PC-3 (cell line): ENCODE measurements at regions not wholly inside any gene's neighbourhood (a gene's known extent, or its start where the extent isn't known, plus 50 kb on each side); places are given as distances from the start of the nearest gene placed in this dataset.

Source experiments
- ATAC-seq: fragments of 200-7000 bp; cut with Tn5 transposase; 2 replicates; pipeline ENCODE4 v1.9.1; 2020; ENCODE audit warnings: mild to moderate bottlenecking, moderate library complexity
- BruUV-seq: library from RNA; stranded (reverse); fragments of 400-500 nt; replicated peaks from 2 replicates; lab custom pipeline; 2021; lab: Mats Ljungman, UMichigan
- CTCF ChIA-PET: fragments of 300-600 bp; sonication (Branson Sonifier 250); formaldehyde crosslinking; loops from one replicate; lab custom pipeline; 2022; ENCODE audit warnings: antibody characterized with exemption; lab: Charles Lee
- POLR2A ChIA-PET: fragments of 300-600 bp; sonication (Branson Sonifier 250); formaldehyde crosslinking; loops from one replicate; lab custom pipeline; 2022; ENCODE audit warnings: antibody characterized with exemption; ENCODE audit not compliant: unreplicated experiment; lab: Charles Lee
- DNase-seq: peaks from one replicate; pipeline ENCODE4 v3.0.0-alpha.2; 2015
- H2AFZ ChIP-seq: fragments of 300-600 bp; sonication (generic); 2 replicates; pipeline ENCODE4 v1.6.0; 2016; ENCODE audit warnings: antibody characterized with exemption, low read length
- H3F3A ChIP-seq: fragments of 300-600 bp; sonication (generic); one replicate; pipeline ENCODE4 v1.6.0; 2017; ENCODE audit warnings: antibody characterized with exemption, low read length, control low read depth, mild to moderate bottlenecking; ENCODE audit not compliant: unreplicated experiment
- H3K27ac ChIP-seq: fragments of 300-600 bp; sonication (generic); 2 replicates; pipeline ENCODE4 v1.5.1; 2016; ENCODE audit warnings: mild to moderate bottlenecking, low read length
- H3K27me3 ChIP-seq: fragments of 300-600 bp; sonication (generic); 2 replicates; pipeline ENCODE4 v1.6.1; 2016; ENCODE audit warnings: low read length, mixed read lengths
- H3K36me3 ChIP-seq: fragments of 300-600 bp; sonication (generic); 2 replicates; pipeline ENCODE4 v1.6.1; 2016; ENCODE audit warnings: low read depth, mixed run types, low read length, mixed read lengths
- H3K4me1 ChIP-seq: fragments of 300-600 bp; sonication (generic); 2 replicates; pipeline ENCODE4 v1.5.1; 2016; ENCODE audit warnings: low read length; ENCODE audit not compliant: insufficient read depth
- H3K4me2 ChIP-seq: fragments of 300-600 bp; sonication (generic); 2 replicates; pipeline ENCODE4 v1.6.0; 2016; ENCODE audit warnings: low read length
- H3K4me3 ChIP-seq: fragments of 300-600 bp; sonication (generic); 2 replicates; pipeline ENCODE4 v1.5.1; 2016; ENCODE audit warnings: mild to moderate bottlenecking, low read length, mixed read lengths
- H3K79me2 ChIP-seq: fragments of 300-600 bp; sonication (generic); 2 replicates; pipeline ENCODE4 v1.6.1; 2017; ENCODE audit warnings: low read length, mixed read lengths
- H3K9ac ChIP-seq: fragments of 300-600 bp; sonication (generic); 2 replicates; pipeline ENCODE4 v1.6.0; 2016; ENCODE audit warnings: mild to moderate bottlenecking, low read length
- H3K9me2 ChIP-seq: fragments of 300-600 bp; sonication (generic); replicated peaks from 2 replicates; pipeline ENCODE4 v1.6.1; 2016; ENCODE audit warnings: mixed run types, low read length, mixed read lengths
- H3K9me3 ChIP-seq: fragments of 300-600 bp; sonication (generic); 2 replicates; pipeline ENCODE4 v1.6.1; 2016; ENCODE audit warnings: low read length, mixed read lengths
- H4K20me1 ChIP-seq: fragments of 300-600 bp; sonication (generic); 2 replicates; pipeline ENCODE4 v1.6.1; 2016; ENCODE audit warnings: low read length, mixed read lengths
- CTCF ChIP-seq: fragments of 300-600 bp; sonication (generic); conservative IDR thresholded peaks from 2 replicates; pipeline ENCODE4 v1.5.1; 2017; ENCODE audit warnings: antibody characterized with exemption, low read depth, mild to moderate bottlenecking, low read length
- EZH2 ChIP-seq: fragments of 300-600 bp; sonication (generic); IDR thresholded peaks from one replicate; pipeline ENCODE4 v1.6.1; 2017; ENCODE audit warnings: antibody characterized with exemption, mild to moderate bottlenecking, low read length; ENCODE audit not compliant: unreplicated experiment
- EZH2phosphoT487 ChIP-seq: fragments of 300-600 bp; sonication (generic); IDR thresholded peaks from 2 replicates; pipeline ENCODE4 v1.6.1; 2018; ENCODE audit warnings: mild to moderate bottlenecking, antibody characterized with exemption, low read length, borderline replicate concordance
- intact Hi-C: fragments of 100-400 bp; cut with micrococcal nuclease; formaldehyde crosslinking; loops from 2 replicates; pipeline ENCODE4 v1.9.0; 2023

DNA sequence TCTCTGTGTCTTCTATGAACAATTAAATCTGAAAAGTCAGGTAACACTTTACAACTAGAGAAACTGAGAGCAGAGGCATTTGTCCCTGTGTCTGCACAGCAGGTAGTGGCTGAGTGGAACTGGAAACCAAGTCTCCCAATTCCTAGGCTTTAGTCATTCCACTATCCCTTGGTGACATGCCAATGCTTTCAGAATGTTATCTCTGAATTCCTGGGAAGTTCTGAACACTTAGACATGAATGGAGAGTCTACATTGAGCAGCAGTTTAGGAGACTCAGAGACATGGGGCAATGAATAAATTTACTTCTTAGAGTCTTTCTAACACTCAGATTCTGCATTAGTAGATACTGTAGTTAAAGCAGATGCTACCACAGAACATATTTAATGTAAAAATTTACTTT, 94.8 kb upstream of the APC start:
- Histone ChIP-seq H3K4me1 (peaks cover 15% of the 10 kb centered on the region), H3F3A (no peaks in the 10 kb centered on the region), H3K9me3 (no peaks in the 10 kb centered on the region), H3K27me3 (no peaks in the 10 kb centered on the region), H3K9ac (no peak overlapping the region), H3K9me2 (no peaks in the 10 kb centered on the region), H3K79me2 (no peaks in the 10 kb centered on the region), H2AFZ (no peak overlapping the region), H3K36me3 (no peaks in the 10 kb centered on the region), H3K4me3 (no peak overlapping the region), H3K4me2 (no peak overlapping the region), H3K27ac (no peak overlapping the region), H4K20me1 (no peaks in the 10 kb centered on the region)
- ATAC-seq = no peak
- no peak for DNase-seq
- BruUV-seq = no TSS peak
- no peak for TF ChIP-seq EZH2
- no peak for TF ChIP-seq CTCF
- TF ChIP-seq EZH2phosphoT487 = no peak
- ChIA-PET POLR2A (no interaction called here), CTCF (no interaction called here)
- intact Hi-C loops = no loop called here

DNA sequence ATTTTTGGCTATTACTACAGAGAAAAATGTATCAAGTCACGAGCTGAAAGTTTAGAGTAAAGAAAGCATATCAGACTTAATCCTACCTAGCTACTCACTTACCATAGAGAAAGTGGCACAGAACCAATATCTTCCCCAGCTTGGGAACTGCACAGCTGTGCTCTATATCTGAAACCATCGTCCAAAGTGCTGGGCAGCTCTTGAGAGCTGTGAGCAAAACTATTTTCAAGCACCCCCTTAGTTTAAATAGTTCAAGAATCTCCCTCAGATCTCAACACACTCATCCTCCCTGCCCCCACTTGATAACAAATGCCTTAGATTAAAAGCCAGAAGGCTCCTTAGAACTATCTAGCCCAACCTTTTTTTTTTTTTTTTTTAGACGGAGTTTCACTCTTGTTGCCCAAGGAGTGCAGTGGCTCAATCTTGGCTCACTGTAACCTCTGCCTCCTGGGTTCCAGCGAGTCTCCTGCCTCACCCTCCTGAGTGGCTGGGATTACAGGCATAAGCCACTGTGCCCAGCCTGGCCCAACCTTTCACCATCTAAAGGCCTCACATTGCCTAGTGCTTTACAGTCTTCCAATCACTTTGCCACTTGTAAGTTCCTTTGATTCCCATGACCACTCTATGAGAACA, 94.2 kb upstream of the APC start:
- no peak for DNase-seq
- intact Hi-C loops = no loop called here
- H3K9me3 ChIP-seq = no peaks in the 10 kb centered on the region
- no peak overlapping the region for H3K27ac ChIP-seq
- H3F3A ChIP-seq = no peaks in the 10 kb centered on the region
- no peak overlapping the region for H2AFZ ChIP-seq
- no peaks in the 10 kb centered on the region for H3K9me2 ChIP-seq
- H3K27me3 ChIP-seq = no peaks in the 10 kb centered on the region
- TF ChIP-seq EZH2 (no peak), EZH2phosphoT487 (no peak), CTCF (no peak)
- H3K9ac ChIP-seq = no peak overlapping the region
- no peak for ATAC-seq
- ChIA-PET POLR2A (no interaction called here), CTCF (no interaction called here)
- H3K4me3 ChIP-seq = no peak overlapping the region
- peaks cover 19% of the 10 kb centered on the region for H3K4me1 ChIP-seq
- BruUV-seq = no TSS peak
- H4K20me1 ChIP-seq = no peaks in the 10 kb centered on the region
- H3K4me2 ChIP-seq = no peak overlapping the region
- no peaks in the 10 kb centered on the region for H3K36me3 ChIP-seq
- H3K79me2 ChIP-seq = no peaks in the 10 kb centered on the region

DNA sequence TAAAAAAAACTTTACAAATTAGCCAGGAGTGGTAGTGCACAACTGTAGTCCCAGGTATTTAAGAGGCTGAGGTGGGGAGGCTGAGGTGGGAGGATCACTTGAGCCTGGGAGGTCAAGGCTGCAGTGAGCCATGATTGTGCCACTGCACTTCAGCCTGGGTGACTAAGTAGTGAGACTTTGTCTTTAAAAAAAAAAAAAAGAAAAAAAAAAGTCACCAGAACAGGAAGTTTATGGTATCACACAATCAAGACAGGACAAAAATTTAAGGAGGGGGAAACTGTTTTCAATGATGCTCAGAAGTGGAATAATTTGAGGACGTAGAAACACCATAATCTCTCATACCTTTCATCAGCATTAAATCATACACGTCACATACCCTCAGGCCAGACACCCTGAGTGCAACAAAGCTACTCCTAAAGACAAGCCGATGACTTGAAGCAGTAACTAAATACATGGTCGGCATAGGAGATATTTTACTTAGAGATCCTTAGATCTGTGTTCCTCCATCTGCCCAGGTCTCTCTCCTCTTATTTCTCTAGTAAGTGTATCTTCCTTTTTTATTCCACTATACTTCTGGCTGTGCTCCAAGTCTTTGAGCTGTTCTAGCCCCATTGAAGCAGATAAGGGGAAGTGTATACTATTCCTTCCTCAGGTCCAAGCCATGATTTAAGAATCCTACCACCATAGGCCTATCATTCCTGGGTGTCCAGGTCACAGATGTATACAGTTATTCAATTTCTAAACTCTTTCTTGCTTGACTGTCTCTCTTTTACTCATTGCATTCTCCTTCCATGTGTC, 91.3 kb upstream of the APC start:
- Histone ChIP-seq H3K4me3 (no peak overlapping the region), H3K36me3 (no peaks in the 10 kb centered on the region), H3K27me3 (no peaks in the 10 kb centered on the region), H3K79me2 (no peaks in the 10 kb centered on the region), H3K27ac (peak overlapping the region; percentile 62), H3K9me3 (no peaks in the 10 kb centered on the region), H3K9me2 (no peaks in the 10 kb centered on the region), H4K20me1 (no peaks in the 10 kb centered on the region), H2AFZ (no peak overlapping the region), H3K9ac (0 out of 2 replicates have a peak overlapping the region, but pooled peaks have one; percentile 9), H3K4me2 (peak overlapping the region; percentile 15; the same call in 1 of the 2 replicates), H3K4me1 (peaks cover 37% of the 10 kb centered on the region), H3F3A (no peaks in the 10 kb centered on the region)
- ATAC-seq = no peak
- no peak for DNase-seq
- TF ChIP-seq EZH2phosphoT487 (no peak), CTCF (no peak), EZH2 (no peak)
- no TSS peak for BruUV-seq
- CTCF ChIA-PET = no interaction called here
- POLR2A ChIA-PET = no interaction called here
- intact Hi-C loops = loop anchor here (5.0 kb wide), 1 partner anchor 111 kb away; no protein-coding TSS in a partner anchor
